AG04449 (cell line): ENCODE measurements at regions not wholly inside any gene's neighbourhood (a gene's known extent, or its start where the extent isn't known, plus 50 kb on each side); places are given as distances from the start of the nearest gene placed in this dataset.

ENCODE experiments used
- CTCF ChIA-PET: fragments of 350-600 bp; formaldehyde crosslinking; extraction: SDS; loops from one replicate; lab custom pipeline; 2021; ENCODE audit warnings: antibody characterized with exemption; lab: Yijun Ruan, JAX
- POLR2A ChIA-PET: fragments of 400-600, 350-600 bp; formaldehyde crosslinking; extraction: SDS; loops from one replicate; lab custom pipeline; 2020; ENCODE audit warnings: antibody characterized with exemption, inconsistent platforms; lab: Yijun Ruan, JAX
- DNase-seq: peaks from one replicate; pipeline ENCODE4 v3.0.0-alpha.2; 2010; ENCODE audit warnings: low read depth, low spot score
- H3K4me3 ChIP-seq: 2 replicates; pipeline ENCODE4 v1.5.1; 2011; ENCODE audit warnings: low read depth, mild to moderate bottlenecking, control low read depth, low read length
- TF ChIP-seq, protein P1 (sequence below): IDR thresholded peaks from one replicate; pipeline ENCODE4 v1.5.1; 2011; ENCODE audit warnings: mild to moderate bottlenecking, moderate library complexity, low read length, control low read depth, inconsistent platforms; ENCODE audit not compliant: insufficient read depth; ENCODE audit errors: missing control alignments

DNA sequence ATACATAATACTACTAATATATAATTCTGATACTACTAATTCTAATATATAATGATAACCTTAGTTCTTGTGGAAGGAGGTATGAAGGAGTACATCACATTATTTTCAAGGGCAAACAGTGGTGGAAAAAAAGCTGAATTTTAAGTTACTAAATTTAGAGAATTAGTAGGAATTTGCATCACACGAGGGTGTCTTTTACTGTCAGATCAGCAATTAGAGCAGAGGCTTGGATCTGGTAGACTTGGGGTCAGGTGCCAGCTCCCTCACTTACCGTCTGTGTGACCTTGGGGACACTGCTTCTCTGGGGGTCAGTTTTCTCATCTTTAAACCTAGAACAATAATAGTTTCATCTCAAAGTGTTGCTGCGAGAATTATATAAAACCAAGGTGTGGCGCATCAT lies 114.1 kb upstream of the NEDD4L start:
- TF ChIP-seq, protein P1, sequence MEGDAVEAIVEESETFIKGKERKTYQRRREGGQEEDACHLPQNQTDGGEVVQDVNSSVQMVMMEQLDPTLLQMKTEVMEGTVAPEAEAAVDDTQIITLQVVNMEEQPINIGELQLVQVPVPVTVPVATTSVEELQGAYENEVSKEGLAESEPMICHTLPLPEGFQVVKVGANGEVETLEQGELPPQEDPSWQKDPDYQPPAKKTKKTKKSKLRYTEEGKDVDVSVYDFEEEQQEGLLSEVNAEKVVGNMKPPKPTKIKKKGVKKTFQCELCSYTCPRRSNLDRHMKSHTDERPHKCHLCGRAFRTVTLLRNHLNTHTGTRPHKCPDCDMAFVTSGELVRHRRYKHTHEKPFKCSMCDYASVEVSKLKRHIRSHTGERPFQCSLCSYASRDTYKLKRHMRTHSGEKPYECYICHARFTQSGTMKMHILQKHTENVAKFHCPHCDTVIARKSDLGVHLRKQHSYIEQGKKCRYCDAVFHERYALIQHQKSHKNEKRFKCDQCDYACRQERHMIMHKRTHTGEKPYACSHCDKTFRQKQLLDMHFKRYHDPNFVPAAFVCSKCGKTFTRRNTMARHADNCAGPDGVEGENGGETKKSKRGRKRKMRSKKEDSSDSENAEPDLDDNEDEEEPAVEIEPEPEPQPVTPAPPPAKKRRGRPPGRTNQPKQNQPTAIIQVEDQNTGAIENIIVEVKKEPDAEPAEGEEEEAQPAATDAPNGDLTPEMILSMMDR = no peak
- ChIA-PET POLR2A (no interaction called here), CTCF (interaction anchor here (0.5 kb wide), 1 partner anchor 299 kb away, joined by 3 read pairs; no protein-coding TSS in a partner anchor)
- H3K4me3 ChIP-seq = no peak overlapping the region
- no peak for DNase-seq

DNA sequence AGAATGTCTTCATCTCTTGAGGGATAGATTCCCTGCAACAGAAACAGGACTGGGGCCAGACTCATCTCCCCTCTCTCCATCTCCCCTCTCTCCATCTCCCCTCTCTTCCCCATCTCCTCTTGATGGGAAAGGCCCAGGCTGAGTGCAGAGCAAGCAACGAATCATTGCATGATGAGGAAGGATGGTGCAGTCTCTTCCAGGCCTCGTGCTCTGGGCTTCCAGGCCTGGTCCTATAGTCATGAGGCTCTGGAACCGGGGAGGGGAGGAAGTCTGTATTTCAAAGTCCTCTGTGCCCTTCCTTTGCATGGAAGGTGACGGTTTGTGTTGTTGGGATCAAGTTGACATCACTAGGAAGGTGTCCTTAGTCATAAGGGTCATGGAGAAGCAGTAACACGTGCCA lies 115.6 kb upstream of the NEDD4L start:
- ChIA-PET CTCF (no interaction called here), POLR2A (no interaction called here)
- no peak for DNase-seq
- no peak overlapping the region for H3K4me3 ChIP-seq
- TF ChIP-seq, protein P1 = no peak

DNA sequence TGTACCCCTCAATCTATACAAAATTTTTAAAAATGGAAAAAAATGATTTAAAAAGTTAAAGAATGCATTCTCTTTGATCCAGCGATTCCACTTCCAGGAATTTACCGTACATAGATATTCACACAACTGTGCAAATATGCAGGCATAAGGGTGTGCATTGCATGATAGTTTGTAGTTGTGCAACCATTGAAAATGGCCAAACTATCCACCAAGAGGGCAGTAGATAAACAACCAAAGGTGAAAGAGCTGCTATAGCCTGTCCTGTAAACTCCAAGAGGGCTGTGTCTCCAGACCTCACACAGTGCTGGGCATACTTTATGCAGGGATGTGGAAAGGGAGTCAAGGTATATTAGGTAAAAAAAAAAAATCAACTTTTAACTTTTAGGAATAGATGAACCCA lies 116.5 kb upstream of the NEDD4L start:
- POLR2A ChIA-PET = no interaction called here
- CTCF ChIA-PET = no interaction called here
- no peak overlapping the region for H3K4me3 ChIP-seq
- TF ChIP-seq, protein P1 = no peak
- no peak for DNase-seq

DNA sequence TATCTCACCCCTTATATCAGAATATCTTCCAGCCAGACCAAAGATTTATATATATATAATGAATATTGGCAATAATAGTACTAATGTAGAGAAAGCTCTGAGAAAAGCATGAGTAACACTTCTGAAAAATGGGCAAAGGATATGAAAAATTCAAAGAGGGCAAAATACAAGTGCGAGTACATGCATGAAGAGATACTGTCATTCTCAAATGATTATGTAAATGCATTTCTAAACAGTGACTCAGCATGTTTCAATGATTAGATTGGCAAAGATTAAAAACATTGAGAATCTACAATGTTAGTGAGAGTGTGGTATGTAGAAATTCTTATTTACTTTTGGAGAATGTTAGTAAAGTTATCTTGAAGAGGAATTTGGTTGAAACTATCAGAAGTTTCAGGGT lies 118.3 kb upstream of the NEDD4L start:
- peak; percentile 28 for DNase-seq
- CTCF ChIA-PET = interaction anchor here (1.3 kb wide), 1 partner anchor 22 kb away, joined by 3 read pairs; no protein-coding TSS in a partner anchor
- TF ChIP-seq, protein P1 = no peak
- no peak overlapping the region for H3K4me3 ChIP-seq
- POLR2A ChIA-PET = no interaction called here

DNA sequence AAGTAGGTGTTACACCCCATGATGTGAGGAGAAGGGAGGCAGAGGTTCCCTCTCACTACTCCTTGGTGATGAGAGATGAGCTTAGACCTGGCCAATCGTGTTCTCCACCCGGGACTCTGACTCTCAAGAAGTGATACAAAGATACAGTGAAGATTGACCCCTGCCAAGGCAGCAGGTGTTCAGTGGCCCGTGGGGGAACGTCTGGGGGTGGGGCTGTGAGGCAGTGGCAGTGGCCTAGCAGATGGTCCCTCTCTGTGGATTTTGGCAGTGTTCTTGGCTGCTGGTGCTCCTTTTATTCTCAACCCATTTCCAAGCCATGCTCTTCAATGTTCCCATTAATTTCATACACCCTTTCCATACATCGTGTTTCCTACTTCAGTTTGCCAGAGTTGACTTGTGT lies 120.4 kb upstream of the NEDD4L start:
- CTCF ChIA-PET = no interaction called here
- POLR2A ChIA-PET = no interaction called here
- TF ChIP-seq, protein P1 = no peak
- no peak for DNase-seq
- no peak overlapping the region for H3K4me3 ChIP-seq

DNA sequence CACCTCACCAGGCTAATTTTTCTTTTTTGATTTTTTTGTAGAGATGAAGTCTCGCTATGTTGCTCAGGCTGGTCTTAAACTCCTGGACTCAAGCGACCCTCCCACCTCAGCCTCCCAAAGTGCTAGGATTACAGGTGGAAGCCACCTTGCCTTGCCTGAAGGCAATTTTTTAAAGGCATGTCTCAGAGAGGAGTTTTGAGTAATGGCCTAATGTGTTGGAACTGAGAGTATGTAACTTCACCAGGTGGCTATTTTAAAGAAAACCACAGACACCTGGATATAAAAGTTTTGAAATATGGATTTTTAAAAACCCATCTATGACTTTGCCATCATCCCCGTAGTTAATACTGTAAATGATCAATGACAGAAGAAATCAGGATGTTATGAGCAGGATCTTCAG lies 119.8 kb upstream of the ATP8B1 start:
- no peak for DNase-seq
- TF ChIP-seq, protein P1 = no peak
- H3K4me3 ChIP-seq = no peak overlapping the region
- POLR2A ChIA-PET = no interaction called here
- CTCF ChIA-PET = no interaction called here
